Uterus (tissue), 2 donors: ENCODE measurements at regions not wholly inside any gene's neighbourhood (a gene's known extent, or its start where the extent isn't known, plus 50 kb on each side); places are given as distances from the start of the nearest gene placed in this dataset.

Experiments used
- POLR2A ChIP-seq, 2 donors: fragments of 450-650 bp; IDR thresholded peaks; one replicate each; pipeline ENCODE4 v1.6.1; 2016; ENCODE audit warnings: antibody characterized with exemption in 2 of 2, mild to moderate bottlenecking in 1 of 2, moderate library complexity in 1 of 2
- TF ChIP-seq, protein P1 (sequence below), 4 experiments: fragments of 200-600 bp in 2 of 4; fragments of 450-650 bp in 2 of 4; sonication (generic) in 2 of 4; IDR thresholded peaks; one replicate each; pipeline ENCODE4 v1.5.1; 2016 to 2019; ENCODE audit warnings: antibody characterized with exemption in 4 of 4, mild to moderate bottlenecking in 2 of 4, moderate library complexity in 1 of 4

DNA sequence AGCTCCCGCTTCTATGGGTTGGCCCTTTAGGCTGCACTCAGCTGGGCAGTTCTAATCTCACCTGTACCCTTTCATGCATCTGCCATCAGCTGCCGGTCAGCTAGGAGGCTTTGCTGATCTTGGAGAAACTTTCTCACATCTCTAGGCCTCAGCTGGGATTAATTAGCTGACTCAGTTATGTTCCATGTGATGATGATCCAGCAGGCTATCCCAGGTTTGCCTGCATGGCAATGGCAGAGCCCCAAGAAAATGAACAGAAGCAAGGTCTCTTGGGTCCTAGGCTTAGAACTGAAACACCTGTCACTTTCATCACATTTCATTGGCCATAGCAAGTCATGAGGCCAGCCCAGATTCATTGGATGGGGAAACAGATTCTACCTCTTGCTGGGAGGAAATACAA is 304.6 kb upstream of the TBC1D5 start:
- TF ChIP-seq, protein P1, sequence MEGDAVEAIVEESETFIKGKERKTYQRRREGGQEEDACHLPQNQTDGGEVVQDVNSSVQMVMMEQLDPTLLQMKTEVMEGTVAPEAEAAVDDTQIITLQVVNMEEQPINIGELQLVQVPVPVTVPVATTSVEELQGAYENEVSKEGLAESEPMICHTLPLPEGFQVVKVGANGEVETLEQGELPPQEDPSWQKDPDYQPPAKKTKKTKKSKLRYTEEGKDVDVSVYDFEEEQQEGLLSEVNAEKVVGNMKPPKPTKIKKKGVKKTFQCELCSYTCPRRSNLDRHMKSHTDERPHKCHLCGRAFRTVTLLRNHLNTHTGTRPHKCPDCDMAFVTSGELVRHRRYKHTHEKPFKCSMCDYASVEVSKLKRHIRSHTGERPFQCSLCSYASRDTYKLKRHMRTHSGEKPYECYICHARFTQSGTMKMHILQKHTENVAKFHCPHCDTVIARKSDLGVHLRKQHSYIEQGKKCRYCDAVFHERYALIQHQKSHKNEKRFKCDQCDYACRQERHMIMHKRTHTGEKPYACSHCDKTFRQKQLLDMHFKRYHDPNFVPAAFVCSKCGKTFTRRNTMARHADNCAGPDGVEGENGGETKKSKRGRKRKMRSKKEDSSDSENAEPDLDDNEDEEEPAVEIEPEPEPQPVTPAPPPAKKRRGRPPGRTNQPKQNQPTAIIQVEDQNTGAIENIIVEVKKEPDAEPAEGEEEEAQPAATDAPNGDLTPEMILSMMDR (IDR thresholded peaks at IDR 0.05) = no peak
- TF ChIP-seq POLR2A (IDR thresholded peaks at IDR 0.05) = no peak
